ENCODE measurements at regions not wholly inside any gene's neighbourhood (a gene's known extent, or its start where the extent isn't known, plus 50 kb on each side); places are given as distances from the start of the nearest gene placed in this dataset.
"Not testable (repeated sequence)": the region's sequence is repeated elsewhere in the genome, so short reads cannot be mapped to it uniquely, and the experiment has no call there.

DNA sequence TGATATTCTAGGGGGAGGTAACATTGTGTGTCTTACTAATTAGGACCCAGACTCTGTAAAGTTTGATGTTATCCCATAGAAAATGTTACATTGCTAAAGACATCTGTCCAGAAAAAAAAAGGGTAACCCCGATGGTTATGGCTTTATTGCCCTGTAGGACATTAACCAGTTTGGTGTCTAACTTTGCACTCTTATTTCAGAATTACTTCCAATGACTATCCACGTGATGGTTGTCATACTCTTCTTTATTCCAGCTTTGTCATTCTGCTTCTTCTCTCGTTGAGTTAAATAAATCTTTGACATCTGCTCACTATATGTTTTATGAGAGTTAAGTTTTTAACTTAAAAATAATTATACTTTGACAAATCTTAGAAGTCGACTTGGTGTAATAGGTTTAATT lies 180.4 kb upstream of the ANKRD55 start:
- no peak for DNase-seq (ENCODE audit: low read depth)
- in situ Hi-C loops (cut with HindIII; ENCODE audit: low pct_unique_long_range_greater_than_20kb, low sequenced_read_pairs): no loop called here

DNA sequence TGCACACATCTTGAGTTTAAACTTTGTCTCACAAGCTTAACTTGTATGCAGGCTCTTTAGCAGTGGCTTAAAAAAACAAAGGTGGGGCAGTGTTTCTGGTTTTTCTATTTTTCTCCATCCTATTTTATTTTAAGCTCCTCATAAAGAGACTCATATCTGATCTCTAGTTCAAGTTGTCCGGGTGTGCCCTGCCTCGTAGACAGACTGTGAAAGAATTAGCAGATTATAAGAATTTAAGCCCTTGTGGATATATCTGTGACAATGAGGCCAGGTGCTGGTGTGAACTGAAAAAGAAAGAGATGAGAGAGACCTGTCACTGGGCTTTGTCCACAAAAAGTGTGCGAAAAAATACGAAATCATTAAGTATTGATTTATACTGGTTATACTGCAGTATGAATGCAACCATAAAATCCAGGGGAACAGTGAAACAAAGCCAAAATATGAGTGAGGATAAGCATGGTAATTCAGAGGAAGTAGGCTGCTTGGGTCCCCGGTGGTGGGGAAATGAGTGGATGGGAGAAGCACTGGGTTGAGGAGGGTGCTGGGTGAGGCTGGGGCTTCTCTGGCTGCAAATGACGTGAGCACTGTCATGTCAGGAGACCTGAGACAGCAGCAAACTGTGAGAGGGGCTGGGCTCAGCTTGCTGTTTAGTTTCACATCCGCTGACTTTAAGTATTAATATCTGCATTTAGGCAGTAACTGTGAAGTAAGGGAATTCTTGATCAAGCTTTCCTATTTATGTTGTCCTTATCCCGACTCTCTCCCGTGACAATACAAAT lies 179.7 kb upstream of the ANKRD55 start:
- in situ Hi-C loops (cut with HindIII; ENCODE audit: low pct_unique_long_range_greater_than_20kb, low sequenced_read_pairs): no loop called here

DNA sequence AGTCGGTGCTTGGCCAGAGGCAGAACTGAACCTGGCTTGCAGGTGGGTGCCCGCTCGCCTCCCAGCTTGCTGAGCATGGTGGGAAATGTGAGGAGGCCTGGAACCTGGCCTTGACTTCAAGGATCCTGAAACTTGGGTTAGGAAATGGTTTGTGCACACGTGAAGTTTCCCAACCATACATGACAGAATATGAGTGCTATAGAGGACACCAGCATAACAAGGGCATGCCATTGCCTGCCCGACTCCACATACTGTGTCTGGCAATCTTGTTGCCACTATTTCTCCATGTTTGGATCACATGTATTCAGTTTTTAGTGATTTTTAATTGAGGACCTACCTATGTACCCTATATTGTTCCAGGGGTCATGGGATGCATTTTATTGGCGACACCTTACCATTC lies 177.6 kb upstream of the ANKRD55 start:
- in situ Hi-C loops (cut with HindIII; ENCODE audit: low pct_unique_long_range_greater_than_20kb, low sequenced_read_pairs): no loop called here
- DNase-seq (ENCODE audit: low read depth): no peak

More for the DNA sequence above, 179.7 kb upstream of the ANKRD55 start:
- no peak for DNase-seq (ENCODE audit: low read depth)

DNA sequence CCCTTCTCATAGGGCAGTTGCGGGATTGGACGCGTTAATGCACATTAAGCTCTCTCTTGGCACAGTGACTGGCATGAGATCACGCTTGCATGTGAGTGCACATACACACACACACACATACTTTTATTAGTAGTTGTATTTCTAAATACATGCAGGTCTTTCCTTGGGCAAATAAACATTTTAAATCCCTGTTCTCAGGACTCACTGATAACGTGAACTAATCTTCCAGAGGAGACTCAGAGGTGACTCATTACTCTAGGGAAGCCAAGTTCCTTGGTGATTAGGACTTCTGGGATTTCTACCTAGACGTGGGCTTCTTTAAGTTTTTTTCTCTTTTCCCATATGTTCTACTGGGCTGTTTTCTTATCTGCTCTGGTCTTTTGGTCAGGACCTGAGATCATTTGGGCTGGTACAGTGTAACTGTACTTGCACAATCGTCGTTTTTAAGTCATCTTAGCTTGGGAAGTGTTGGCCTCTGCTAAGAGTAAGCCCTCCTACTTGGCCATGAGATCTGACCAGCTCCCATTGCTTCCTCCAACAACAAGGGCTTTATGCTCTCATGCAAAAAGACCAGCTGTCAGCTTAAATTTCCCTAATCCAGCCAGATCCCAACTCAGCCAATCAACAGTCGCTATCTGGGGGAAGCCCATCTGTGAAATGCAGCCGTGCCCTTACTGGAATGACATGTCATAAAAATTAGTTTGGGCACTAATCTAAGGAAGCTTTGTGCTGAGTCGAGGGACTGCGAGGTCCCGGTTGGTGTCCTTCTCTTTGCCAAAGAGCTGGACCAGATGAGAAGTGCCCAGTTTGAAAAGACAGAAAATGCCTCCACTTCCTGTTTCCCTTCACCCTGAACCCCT lies 176.4 kb upstream of the ANKRD55 start:
- peak; percentile 16 for DNase-seq (ENCODE audit: low read depth)
- in situ Hi-C loops (cut with HindIII; ENCODE audit: low pct_unique_long_range_greater_than_20kb, low sequenced_read_pairs): no loop called here

DNA sequence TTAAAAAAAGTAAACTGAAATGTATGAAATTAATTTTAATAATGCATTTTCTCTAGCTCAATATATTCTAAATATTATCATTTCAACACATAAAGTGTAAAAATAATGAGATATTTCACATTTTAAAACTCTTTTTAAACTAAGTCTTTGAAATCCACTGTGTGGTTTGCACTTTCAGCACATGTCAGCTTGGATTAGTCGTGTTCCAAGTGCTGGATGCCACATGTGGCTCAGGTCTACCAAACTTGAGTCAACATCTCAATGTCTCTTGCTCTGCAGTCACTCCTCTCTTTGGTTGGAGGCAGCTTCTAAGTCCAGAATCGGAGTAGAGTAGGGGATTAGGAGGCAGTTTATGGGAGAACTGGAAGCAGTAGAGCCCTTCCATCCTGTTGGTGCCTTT lies 173.7 kb upstream of the ANKRD55 start:
- DNase-seq (ENCODE audit: low read depth): no peak
- in situ Hi-C loops (cut with HindIII; ENCODE audit: low pct_unique_long_range_greater_than_20kb, low sequenced_read_pairs): no loop called here

DNA sequence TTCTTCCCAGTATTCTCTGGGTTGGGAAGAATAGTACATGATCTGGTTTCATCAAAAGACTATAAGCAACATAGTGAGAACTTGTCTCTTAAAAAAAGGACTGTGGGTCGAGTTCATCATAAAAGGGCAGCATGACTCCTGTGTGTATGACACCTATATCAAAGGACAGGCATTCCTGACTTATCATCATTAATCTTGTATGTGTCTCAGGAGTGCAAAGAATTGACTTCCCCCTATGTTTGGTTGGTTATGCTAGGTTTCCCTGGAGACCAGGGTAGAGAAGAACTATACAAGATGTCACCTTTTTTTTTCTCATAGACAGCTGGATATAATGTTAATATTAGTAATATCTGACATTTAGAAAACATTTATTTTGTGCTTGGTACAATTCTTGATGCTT lies 173.1 kb upstream of the ANKRD55 start:
- DNase-seq (ENCODE audit: low read depth): no peak
- in situ Hi-C loops (cut with HindIII; ENCODE audit: low pct_unique_long_range_greater_than_20kb, low sequenced_read_pairs): no loop called here

DNA sequence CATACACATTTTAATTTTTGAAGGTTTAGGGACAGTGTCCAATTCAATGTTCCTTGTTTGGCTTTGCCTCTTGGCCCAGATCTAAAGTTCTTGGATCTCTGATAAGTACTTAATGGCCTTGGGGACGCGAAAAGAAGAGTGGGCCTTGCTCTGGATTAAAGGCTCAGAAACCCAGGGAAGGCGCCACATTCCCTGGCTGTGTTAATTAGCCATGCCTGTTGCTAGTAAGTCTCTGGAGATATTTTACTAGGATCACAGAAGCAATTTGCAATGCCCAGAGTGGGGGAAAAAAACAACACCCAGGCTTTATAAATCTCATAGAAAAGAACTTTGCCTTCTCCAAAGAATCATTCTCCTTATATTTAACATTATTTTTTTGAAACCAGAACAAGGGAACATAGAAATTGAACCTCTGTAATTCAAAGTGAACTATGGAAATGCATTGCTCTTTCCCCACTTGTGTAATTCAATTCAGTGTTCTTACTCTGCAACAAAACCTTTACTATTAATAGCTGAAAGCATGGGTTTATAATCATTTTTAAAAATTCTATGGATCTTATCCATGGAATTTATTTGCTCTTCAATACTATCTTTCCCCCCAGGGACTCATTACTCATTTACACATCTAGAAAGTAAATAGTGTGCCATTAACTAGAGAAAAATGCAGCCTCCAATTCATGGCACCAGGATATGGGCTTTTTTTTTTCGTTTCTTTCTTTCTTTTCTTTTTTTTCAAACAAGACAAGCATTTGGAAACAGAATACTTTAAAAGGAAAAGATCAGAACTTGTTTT lies 172.2 kb upstream of the ANKRD55 start:
- in situ Hi-C loops (cut with HindIII; ENCODE audit: low pct_unique_long_range_greater_than_20kb, low sequenced_read_pairs): no loop called here
- DNase-seq (ENCODE audit: low read depth): no peak

DNA sequence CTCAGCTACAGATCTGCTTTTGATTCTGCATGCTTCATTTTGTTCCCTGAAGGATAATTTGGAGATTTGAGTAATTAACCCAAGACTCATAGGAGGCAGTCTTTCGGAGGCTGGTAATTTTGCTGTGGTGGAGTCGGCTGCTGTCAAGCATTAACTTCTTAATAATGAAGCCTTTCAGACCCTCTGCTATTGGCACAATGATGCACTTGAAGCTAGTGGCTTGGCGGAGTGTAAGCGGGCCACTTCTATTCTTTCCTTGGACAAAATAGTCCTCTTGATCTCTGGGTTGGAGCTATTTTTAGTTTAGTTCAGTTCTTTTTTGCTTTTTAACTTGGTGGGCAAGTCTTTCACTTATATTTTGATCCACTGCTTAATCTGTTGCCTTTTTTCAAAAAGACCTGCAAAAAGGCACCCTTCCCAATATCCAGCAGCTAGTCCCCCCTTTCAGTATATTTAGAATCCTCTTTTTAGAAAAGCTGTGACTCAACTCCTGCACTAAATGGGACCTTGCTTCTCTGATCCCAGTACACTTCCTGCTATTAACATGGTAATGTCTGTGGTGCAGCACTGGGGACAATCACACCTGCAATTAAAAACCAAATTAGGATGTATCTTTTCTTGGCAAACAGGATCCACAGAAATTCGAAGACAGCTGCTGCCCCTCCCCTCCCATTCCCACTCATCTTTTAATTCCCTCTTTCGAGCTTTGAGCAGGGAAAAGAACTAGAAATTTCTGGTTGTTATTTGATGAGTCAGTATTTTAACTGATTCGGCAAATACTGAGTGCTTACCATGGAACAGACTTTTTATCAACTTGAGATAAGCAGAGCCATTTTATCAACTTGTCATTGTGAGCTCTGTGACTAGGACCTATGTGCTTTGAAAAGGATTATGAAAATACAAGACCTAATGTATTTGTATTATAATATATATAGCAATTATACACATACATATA lies 169.4 kb upstream of the ANKRD55 start:
- DNase-seq (ENCODE audit: low read depth): no peak
- in situ Hi-C loops (cut with HindIII; ENCODE audit: low pct_unique_long_range_greater_than_20kb, low sequenced_read_pairs): no loop called here

DNA sequence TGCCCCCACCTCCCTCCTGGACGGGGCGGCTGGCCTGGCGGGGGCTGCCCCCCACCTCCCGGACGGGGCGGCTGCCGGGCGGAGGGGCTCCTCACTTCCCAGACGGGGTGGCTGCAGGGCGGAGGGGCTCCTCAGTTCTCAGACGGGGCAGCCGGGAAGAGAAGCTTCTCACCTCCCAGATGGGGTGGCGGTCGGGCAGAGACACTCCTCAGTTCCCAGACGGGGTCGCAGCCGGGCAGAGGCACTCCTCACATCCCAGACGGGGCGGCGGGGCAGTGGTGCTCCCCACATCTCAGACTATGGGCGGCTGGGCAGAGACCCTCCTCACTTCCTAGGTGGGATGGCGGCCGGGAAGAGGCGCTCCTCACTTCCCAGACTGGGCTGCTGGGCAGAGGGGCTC lies 164.7 kb upstream of the ANKRD55 start:
- in situ Hi-C loops (cut with HindIII; ENCODE audit: low pct_unique_long_range_greater_than_20kb, low sequenced_read_pairs); DNase-seq (ENCODE audit: low read depth): not testable (repeated sequence)

DNA sequence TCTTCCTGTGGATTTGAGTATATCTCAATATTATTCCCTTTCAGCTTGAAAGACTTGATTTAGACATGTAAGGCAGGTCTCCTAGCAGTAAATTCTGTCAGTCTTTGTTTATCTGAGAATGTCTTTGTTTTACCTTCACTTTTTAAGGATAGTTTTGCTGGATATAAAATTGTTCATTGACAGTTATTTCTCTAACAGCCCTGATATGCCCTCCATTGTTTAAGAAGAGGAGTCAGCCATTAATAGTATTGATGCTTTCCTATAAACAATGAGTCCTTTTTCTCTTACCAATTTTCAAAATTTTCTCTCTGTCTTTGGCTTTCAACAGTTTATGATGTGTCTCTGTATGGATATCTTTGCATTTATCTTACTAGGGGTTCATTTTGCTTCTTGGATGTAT lies 163.5 kb upstream of the ANKRD55 start:
- in situ Hi-C loops (cut with HindIII; ENCODE audit: low pct_unique_long_range_greater_than_20kb, low sequenced_read_pairs): no loop called here
- no peak for DNase-seq (ENCODE audit: low read depth)

DNA sequence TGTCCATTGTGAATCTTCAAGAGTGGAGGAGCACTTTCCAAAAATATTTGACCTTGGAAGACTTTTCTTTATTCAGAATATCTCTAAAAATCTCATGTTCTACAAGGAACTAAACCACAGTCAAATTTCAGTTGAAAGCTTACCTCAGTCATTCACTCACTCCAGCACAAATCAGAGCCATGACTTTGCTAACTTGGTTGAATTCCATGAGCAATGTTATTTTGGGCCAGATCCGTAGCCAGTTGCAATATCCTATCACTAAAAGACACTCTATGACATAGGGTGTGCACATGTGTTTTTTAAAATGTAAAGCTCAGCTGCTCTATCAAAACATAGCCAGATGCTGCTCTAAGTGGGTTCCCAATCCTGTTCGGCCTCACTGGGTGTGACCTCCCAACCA lies 156.1 kb upstream of the ANKRD55 start:
- in situ Hi-C loops (cut with HindIII; ENCODE audit: low pct_unique_long_range_greater_than_20kb, low sequenced_read_pairs): no loop called here
- no peak for DNase-seq (ENCODE audit: low read depth)

DNA sequence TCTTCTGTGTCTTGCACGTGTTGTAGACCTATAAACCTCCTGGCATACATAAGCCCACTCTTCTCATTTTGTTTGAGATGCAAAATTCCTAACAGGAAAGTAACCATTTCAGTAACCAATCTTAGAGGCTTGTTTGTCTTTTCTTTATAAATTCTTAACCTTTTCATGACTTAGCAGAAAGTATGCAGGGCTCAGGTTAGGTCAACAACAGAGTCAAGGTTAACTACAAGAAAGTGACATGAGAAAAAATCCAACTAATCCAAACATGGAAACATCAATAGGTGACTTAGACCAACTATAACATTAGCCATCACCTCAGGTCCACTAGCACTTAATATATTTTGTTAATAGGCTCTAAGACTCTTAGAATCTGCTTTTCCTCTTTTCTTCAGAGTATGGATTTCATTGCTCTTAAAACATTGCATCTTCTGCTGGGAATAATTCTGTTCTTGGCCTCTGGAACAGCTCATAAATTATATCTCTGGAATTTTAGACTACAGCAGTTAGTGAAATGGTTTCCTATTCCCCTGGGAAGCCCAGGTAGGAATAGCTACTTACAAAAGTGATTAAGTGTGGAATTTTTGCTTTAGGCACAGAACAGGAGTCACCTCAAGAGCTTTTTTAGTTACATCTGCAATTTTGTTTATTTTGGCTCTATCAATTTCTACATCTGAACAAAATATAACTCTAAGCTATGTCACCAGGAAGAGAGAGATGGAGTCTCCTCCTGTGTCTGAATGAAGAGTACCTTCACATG lies 155.3 kb upstream of the ANKRD55 start:
- in situ Hi-C loops (cut with HindIII; ENCODE audit: low pct_unique_long_range_greater_than_20kb, low sequenced_read_pairs): no loop called here
- peak; percentile 37 for DNase-seq (ENCODE audit: low read depth)

DNA sequence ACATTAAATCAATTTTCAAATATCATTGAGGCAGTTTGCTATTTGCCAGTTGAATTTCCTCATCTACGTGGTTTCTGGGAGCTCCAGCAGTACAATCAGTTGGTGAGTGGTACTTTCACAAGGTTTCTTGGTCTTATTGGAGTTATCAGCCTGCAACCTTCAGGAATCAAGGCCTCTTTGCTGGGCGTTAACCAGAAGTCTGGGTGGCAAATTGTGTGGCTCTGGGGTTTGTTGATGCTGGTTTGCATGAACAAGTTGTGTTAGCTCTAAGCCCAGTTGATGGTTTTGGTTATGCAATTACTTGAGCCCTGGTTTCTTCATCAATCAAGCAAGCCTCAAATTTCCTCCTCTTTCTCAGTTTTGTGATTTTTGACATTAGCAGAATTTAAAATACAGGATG lies 152.9 kb upstream of the ANKRD55 start:
- no peak for DNase-seq (ENCODE audit: low read depth)

DNA sequence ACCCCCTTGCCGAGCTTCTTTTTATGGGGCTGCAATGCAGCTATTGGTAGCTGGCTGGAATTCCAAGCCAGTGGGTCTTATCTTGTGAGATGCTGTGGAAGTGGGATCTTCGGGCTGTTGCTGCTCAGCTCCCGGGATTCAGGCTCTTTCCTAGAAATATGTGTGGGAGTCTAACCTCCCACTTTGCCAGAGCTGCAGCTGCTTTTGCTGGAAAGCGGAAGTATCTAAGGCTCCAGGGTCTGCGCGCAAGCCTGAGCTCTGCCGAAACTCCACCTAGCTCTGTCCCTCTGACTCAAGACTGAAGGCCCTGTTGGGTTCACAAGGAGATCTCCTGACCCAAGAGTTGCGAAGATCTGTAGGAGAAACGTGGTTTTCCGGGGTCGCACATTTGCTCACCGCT lies 151.1 kb upstream of the ANKRD55 start:
- no peak for DNase-seq (ENCODE audit: low read depth)
- in situ Hi-C loops (cut with HindIII; ENCODE audit: low pct_unique_long_range_greater_than_20kb, low sequenced_read_pairs): no loop called here

More for the DNA sequence above, 152.9 kb upstream of the ANKRD55 start:
- in situ Hi-C loops (cut with HindIII; ENCODE audit: low pct_unique_long_range_greater_than_20kb, low sequenced_read_pairs): no loop called here

DNA sequence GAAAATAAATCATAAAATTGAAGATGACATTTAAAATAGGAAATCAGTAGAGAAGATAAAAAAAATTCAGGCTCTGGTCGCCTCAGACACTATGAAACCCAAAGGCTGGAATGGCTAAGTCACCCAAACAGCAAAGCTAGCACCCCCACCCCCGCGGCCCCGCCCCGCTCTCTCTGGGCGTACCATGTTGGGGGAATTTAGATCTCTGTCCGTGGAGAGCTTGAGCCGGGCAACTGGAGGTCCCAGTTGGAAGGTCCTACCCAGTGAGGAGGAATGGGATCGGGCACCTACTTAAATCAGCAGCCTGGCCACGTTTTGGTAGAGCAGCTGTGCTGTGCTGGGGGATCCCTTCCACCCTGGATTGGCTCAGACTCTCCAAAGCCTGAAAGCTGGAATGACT lies 150.6 kb upstream of the ANKRD55 start:
- no peak for DNase-seq (ENCODE audit: low read depth)
- in situ Hi-C loops (cut with HindIII; ENCODE audit: low pct_unique_long_range_greater_than_20kb, low sequenced_read_pairs): no loop called here

DNA sequence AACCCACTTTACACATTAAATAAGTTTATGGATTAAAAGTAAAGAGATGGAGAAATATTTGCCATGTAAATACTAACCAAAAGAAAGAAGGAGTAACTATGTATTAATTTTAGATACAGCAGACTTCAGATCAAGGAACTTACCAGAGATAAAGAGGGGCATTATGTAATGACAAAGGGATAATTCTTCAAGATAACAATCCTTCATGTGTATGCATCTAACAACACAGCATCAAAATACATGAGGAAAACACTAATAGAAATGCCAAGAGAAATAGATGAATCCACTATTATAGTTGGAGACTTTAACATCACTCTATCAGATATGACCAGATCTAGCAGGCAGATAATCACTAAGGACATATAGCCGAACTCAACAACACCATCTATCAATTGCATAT lies 149.8 kb upstream of the ANKRD55 start:
- in situ Hi-C loops (cut with HindIII; ENCODE audit: low pct_unique_long_range_greater_than_20kb, low sequenced_read_pairs): no loop called here
- DNase-seq (ENCODE audit: low read depth): no peak

DNA sequence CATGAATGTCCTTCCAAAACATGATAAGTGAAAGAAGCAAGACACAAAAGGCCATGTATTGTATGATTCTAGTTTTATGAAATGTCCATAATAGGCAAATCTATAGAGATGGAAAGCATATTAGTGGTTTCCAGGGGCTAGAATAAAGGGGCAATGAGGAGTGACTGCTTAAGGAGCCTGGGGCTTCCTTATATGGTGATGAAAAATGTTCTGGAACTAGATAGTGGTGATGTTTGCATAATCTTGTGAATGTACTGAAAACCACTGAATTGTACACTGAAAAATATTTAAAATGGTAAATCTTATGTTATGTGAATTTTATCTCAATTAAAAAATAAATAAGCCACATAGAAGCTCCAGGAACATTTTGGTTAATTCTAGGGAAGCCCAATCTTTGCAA lies 144.4 kb upstream of the ANKRD55 start:
- in situ Hi-C loops (cut with HindIII; ENCODE audit: low pct_unique_long_range_greater_than_20kb, low sequenced_read_pairs): no loop called here
- DNase-seq (ENCODE audit: low read depth): no peak
